HEK293T (cell line): ENCODE measurements at regions not wholly inside any gene's neighbourhood (a gene's known extent, or its start where the extent isn't known, plus 50 kb on each side); places are given as distances from the start of the nearest gene placed in this dataset.

Experiments used
- BHLHE40 ChIP-seq: fragments of 450-650 bp; IDR thresholded peaks from 2 replicates; pipeline ENCODE4 v1.6.1; 2016; ENCODE audit warnings: mild to moderate bottlenecking, moderate library complexity, borderline replicate concordance
- CTBP1 ChIP-seq: fragments of 450-650 bp; IDR thresholded peaks from 2 replicates; pipeline ENCODE4 v1.6.1; 2016; ENCODE audit warnings: borderline replicate concordance
- ELF4 ChIP-seq: fragments of 450-650 bp; IDR thresholded peaks from 2 replicates; pipeline ENCODE4 v1.6.1; 2017; ENCODE audit warnings: antibody characterized with exemption
- L3MBTL2 ChIP-seq: fragments of 450-650 bp; conservative IDR thresholded peaks from 2 replicates; pipeline ENCODE4 v1.6.1; 2016; ENCODE audit warnings: mild to moderate bottlenecking
- TF ChIP-seq, protein P1 (sequence below): fragments of 450-650 bp; IDR thresholded peaks from 2 replicates; pipeline ENCODE4 v1.6.1; 2016

DNA sequence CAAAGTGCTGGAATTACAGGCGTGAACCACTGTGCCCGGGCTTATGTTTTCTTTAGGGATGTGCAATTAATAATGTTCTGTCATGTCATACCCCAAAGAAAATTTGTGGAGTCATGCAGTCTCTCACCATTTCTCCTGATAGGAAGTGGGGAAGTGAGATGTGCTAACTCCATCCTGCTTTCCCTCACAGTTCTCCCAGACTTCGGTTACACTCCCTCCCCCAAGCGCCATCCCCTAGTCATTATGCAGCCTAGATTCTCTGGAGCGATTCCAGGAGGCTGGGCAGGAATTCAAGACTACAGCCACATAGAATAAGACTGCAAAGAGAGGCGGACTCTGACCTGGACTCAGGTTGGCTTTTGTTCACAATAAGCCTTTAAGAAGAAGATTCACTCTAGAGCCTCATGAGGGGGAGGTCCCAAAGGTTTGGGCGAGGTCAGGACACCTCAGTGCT, 271.4 kb downstream of the ALDH8A1 start:
- TF ChIP-seq, protein P1, sequence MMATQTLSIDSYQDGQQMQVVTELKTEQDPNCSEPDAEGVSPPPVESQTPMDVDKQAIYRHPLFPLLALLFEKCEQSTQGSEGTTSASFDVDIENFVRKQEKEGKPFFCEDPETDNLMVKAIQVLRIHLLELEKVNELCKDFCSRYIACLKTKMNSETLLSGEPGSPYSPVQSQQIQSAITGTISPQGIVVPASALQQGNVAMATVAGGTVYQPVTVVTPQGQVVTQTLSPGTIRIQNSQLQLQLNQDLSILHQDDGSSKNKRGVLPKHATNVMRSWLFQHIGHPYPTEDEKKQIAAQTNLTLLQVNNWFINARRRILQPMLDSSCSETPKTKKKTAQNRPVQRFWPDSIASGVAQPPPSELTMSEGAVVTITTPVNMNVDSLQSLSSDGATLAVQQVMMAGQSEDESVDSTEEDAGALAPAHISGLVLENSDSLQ: no peak
- no peak for TF ChIP-seq L3MBTL2
- no peak for TF ChIP-seq CTBP1
- TF ChIP-seq BHLHE40: no peak
- no peak for TF ChIP-seq ELF4
